H1 (cell line): ENCODE measurements at regions not wholly inside any gene's neighbourhood (a gene's known extent, or its start where the extent isn't known, plus 50 kb on each side); places are given as distances from the start of the nearest gene placed in this dataset.

Experiments
- SRF ChIP-seq: IDR thresholded peaks from 2 replicates; pipeline ENCODE4 v1.6.1; 2011; ENCODE audit warnings: mild to moderate bottlenecking, low read depth, low read length, moderate library complexity
- TEAD4 ChIP-seq: IDR thresholded peaks from 2 replicates; pipeline ENCODE4 v1.6.1; 2012; ENCODE audit warnings: low read depth, low read length, inconsistent platforms, mixed read lengths

DNA sequence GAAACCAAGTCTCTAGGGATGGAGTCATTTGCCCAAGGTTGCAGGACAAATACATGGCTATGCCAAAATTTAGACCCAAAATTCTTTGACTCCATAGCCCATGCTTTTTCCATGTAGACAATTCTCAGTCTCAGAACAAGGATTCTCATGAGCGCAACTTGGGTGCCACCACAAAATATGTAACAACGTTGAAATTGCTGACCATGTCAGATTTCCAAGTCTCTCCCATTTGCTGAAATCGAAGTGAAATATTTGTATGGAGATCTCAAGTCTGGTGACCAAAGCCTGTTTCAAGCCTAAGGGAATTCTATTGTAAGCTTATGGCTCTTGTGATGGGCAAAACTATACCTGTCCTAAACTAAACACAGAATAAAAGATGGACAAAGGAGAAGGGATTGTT lies 333.5 kb downstream of the AEBP2 start (continued):
- TF ChIP-seq SRF (no peak), TEAD4 (no peak)
- TF ChIP-seq, all 59 proteins: peak for 0
